CD4-positive, alpha-beta T cell (primary cell): ENCODE measurements at regions not wholly inside any gene's neighbourhood (a gene's known extent, or its start where the extent isn't known, plus 50 kb on each side); places are given as distances from the start of the nearest gene placed in this dataset.

Experiments
- ATAC-seq: fragments of 200-7000 bp; cut with Tn5 transposase; one replicate; pipeline ENCODE4 v1.10.0; 2022; ENCODE audit warnings: mild to moderate bottlenecking; ENCODE audit not compliant: poor library complexity
- CTCF ChIA-PET: fragments of 350-600 bp; sonication (Branson Sonifier 250); formaldehyde crosslinking; loops from one replicate; lab custom pipeline; 2021; ENCODE audit warnings: antibody characterized with exemption, inconsistent platforms; lab: Charles Lee
- POLR2A ChIA-PET: fragments of 350-600 bp; sonication (Branson Sonifier 250); formaldehyde crosslinking; loops from one replicate; lab custom pipeline; 2021; ENCODE audit warnings: antibody characterized with exemption, inconsistent platforms; lab: Charles Lee
- DNase-seq, 14 experiments: peaks; one replicate each; pipeline ENCODE4 v3.0.0-alpha.2; 2013 to 2020; ENCODE audit warnings: mixed read lengths in 2 of 14
- H3K27ac ChIP-seq, 2 donors: one replicate each; pipeline versions ENCODE4 v1.5.1 to v1.7.0; 2013; ENCODE audit warnings: low read length in 2 of 2, low read depth in 1 of 2, mild to moderate bottlenecking in 1 of 2
- H3K27me3 ChIP-seq, 2 experiments: 1 replicate in 1 of 2; 2 replicates in 1 of 2; pipeline versions ENCODE4 v1.6.1 to v1.7.0; 2013; ENCODE audit warnings: low read length in 2 of 2, control low read depth in 1 of 2, mild to moderate bottlenecking in 1 of 2, moderate library complexity in 1 of 2; ENCODE audit not compliant: insufficient read depth in 2 of 2, control insufficient read depth in 1 of 2
- H3K36me3 ChIP-seq: one replicate; pipeline ENCODE4 v1.6.1; 2013; ENCODE audit warnings: low read length, control low read depth; ENCODE audit not compliant: insufficient read depth
- H3K4me1 ChIP-seq: one replicate; pipeline ENCODE4 v1.6.1; 2013; ENCODE audit warnings: low read length, control low read depth; ENCODE audit not compliant: insufficient read depth
- H3K4me3 ChIP-seq: one replicate; pipeline ENCODE4 v1.5.1; 2013; ENCODE audit warnings: mild to moderate bottlenecking, low read length, moderate library complexity
- H3K9me3 ChIP-seq, 2 experiments: 1 replicate in 1 of 2; 2 replicates in 1 of 2; pipeline versions ENCODE4 v1.6.1 to v1.7.0; 2013; ENCODE audit warnings: low read length in 2 of 2, mild to moderate bottlenecking in 2 of 2, control low read depth in 1 of 2, moderate library complexity in 1 of 2; ENCODE audit not compliant: control insufficient read depth in 1 of 2, insufficient read depth in 1 of 2
- H3K27ac Mint-ChIP-seq: one replicate; pipeline ENCODE4 v1.8.0; 2020; ENCODE audit warnings: mixed read lengths
- H3K27me3 Mint-ChIP-seq: one replicate; pipeline ENCODE4 v1.8.0; 2021; ENCODE audit warnings: mixed read lengths
- H3K36me3 Mint-ChIP-seq: one replicate; pipeline ENCODE4 v1.8.0; 2021; ENCODE audit warnings: low read depth, mixed read lengths
- H3K4me1 Mint-ChIP-seq: one replicate; pipeline ENCODE4 v1.8.0; 2021; ENCODE audit warnings: low read depth, mixed read lengths
- H3K4me3 Mint-ChIP-seq: one replicate; pipeline ENCODE4 v1.8.0; 2020; ENCODE audit warnings: mild to moderate bottlenecking, mixed read lengths
- H3K9me3 Mint-ChIP-seq: one replicate; pipeline ENCODE4 v1.8.0; 2020; ENCODE audit warnings: mixed read lengths
- intact Hi-C, 2 experiments: fragments of 100-400 bp; cut with DNase I in 1 of 2; cut with micrococcal nuclease in 1 of 2; formaldehyde crosslinking; loops; one replicate each; pipeline versions ENCODE4 v1.15.1 to v1.9.0; 2023 to 2025; cut with DNase I, micrococcal nuclease
- TF ChIP-seq, protein P1 (sequence below): fragments of 200-600 bp; IDR thresholded peaks from one replicate; pipeline ENCODE4 v1.8.0; 2022; ENCODE audit warnings: antibody characterized with exemption, mild to moderate bottlenecking

DNA sequence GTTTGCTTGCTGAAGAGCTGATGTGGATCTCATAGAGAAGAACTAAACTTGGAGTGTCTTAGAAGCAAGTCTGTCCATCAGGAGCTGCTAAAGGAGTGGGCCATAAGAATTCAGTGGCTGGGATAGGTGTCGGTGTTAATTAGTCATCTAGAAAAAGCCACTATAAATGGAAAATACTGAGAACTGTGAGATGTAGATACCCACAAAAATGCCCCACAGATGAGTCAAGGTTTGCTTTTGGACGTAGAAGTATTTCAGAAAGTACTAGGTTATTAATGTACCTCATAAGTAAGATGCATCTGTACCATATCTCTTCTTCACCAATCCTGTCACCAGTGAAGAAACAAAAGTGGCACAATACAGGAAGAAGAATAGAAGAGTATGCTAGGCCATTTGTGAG lies 530.9 kb upstream of the TGFBR2 start:
- POLR2A ChIA-PET = no interaction called here
- H3K36me3 ChIP-seq = no peaks in the 10 kb centered on the region
- H3K9me3 ChIP-seq = no peaks in the 10 kb centered on the region
- intact Hi-C loops = no loop called here
- H3K4me3 Mint-ChIP-seq = no peak overlapping the region
- no peaks in the 10 kb centered on the region for H3K36me3 Mint-ChIP-seq
- H3K4me1 ChIP-seq = no peaks in the 10 kb centered on the region
- DNase-seq (no peak), ATAC-seq (no peak)
- no peak overlapping the region for H3K27ac Mint-ChIP-seq
- no peak overlapping the region for H3K27ac ChIP-seq
- no peaks in the 10 kb centered on the region for H3K27me3 Mint-ChIP-seq
- H3K4me3 ChIP-seq = no peak overlapping the region
- CTCF ChIA-PET = no interaction called here
- H3K27me3 ChIP-seq = no peaks in the 10 kb centered on the region
- no peaks in the 10 kb centered on the region for H3K9me3 Mint-ChIP-seq
- TF ChIP-seq, protein P1, sequence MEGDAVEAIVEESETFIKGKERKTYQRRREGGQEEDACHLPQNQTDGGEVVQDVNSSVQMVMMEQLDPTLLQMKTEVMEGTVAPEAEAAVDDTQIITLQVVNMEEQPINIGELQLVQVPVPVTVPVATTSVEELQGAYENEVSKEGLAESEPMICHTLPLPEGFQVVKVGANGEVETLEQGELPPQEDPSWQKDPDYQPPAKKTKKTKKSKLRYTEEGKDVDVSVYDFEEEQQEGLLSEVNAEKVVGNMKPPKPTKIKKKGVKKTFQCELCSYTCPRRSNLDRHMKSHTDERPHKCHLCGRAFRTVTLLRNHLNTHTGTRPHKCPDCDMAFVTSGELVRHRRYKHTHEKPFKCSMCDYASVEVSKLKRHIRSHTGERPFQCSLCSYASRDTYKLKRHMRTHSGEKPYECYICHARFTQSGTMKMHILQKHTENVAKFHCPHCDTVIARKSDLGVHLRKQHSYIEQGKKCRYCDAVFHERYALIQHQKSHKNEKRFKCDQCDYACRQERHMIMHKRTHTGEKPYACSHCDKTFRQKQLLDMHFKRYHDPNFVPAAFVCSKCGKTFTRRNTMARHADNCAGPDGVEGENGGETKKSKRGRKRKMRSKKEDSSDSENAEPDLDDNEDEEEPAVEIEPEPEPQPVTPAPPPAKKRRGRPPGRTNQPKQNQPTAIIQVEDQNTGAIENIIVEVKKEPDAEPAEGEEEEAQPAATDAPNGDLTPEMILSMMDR = no peak
- no peaks in the 10 kb centered on the region for H3K4me1 Mint-ChIP-seq

DNA sequence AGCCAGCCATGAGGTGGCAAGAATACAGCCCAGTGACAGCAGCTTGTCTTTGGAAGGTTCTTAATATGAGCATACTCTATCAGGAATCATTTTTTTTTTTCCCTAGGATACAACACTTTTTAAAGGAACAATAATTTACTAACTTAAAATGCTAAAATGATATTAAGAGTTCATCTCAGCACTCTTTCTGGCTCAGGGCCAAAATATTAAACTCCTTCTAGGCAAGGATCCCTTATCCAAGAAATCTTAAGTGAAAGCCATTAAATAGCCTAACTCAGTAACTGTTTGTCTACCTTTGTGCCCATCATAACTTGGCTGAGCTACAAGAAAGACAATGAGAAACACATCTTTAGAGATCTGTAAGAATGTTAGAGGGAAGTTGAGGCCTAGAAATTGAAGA lies 529.5 kb upstream of the TGFBR2 start:
- H3K27ac ChIP-seq = no peak overlapping the region
- Mint-ChIP-seq H3K27me3 (no peaks in the 10 kb centered on the region), H3K4me3 (no peak overlapping the region), H3K36me3 (no peaks in the 10 kb centered on the region), H3K4me1 (no peaks in the 10 kb centered on the region), H3K9me3 (no peaks in the 10 kb centered on the region), H3K27ac (no peak overlapping the region)
- TF ChIP-seq, protein P1 = no peak
- ATAC-seq (no peak), DNase-seq (no peak)
- no peak overlapping the region for H3K4me3 ChIP-seq
- intact Hi-C loops = no loop called here
- no peaks in the 10 kb centered on the region for H3K9me3 ChIP-seq
- no peaks in the 10 kb centered on the region for H3K27me3 ChIP-seq
- POLR2A ChIA-PET = no interaction called here
- H3K4me1 ChIP-seq = no peaks in the 10 kb centered on the region
- H3K36me3 ChIP-seq = no peaks in the 10 kb centered on the region
- CTCF ChIA-PET = no interaction called here

DNA sequence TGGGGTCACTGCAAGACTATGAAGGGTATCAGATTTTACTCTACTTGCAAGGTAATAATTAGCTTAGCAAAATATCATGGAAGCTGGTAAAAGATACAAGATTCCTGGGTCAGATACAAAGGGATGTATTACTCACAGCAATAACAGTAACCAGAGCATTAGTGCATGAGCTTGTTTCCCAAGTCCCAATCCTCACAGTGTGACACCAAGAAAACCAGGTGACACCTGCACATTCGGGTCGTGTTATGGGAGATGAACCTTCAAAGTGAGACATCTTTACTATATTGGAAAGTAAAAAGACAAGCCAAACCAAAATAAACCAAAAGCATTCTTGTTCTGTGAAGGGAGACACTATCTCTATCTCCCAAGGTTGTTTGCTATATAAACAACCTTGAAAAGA lies 528.7 kb upstream of the TGFBR2 start:
- Mint-ChIP-seq H3K27ac (no peak overlapping the region), H3K4me3 (no peak overlapping the region), H3K9me3 (no peaks in the 10 kb centered on the region), H3K4me1 (no peaks in the 10 kb centered on the region), H3K36me3 (no peaks in the 10 kb centered on the region), H3K27me3 (no peaks in the 10 kb centered on the region)
- Histone ChIP-seq H3K9me3 (no peaks in the 10 kb centered on the region), H3K27ac (no peak overlapping the region), H3K4me3 (no peak overlapping the region), H3K36me3 (no peaks in the 10 kb centered on the region), H3K27me3 (no peaks in the 10 kb centered on the region), H3K4me1 (no peaks in the 10 kb centered on the region)
- ChIA-PET POLR2A (no interaction called here), CTCF (no interaction called here)
- no peak for DNase-seq
- TF ChIP-seq, protein P1 = no peak
- intact Hi-C loops = no loop called here
- ATAC-seq = no peak
